DMS53 (cell line): ENCODE measurements at regions not wholly inside any gene's neighbourhood (a gene's known extent, or its start where the extent isn't known, plus 50 kb on each side); places are given as distances from the start of the nearest gene placed in this dataset.

Experiments used
- DNase-seq: peaks from one replicate; lab custom pipeline; 2025; lab: John Stamatoyannopoulos, UW

DNA sequence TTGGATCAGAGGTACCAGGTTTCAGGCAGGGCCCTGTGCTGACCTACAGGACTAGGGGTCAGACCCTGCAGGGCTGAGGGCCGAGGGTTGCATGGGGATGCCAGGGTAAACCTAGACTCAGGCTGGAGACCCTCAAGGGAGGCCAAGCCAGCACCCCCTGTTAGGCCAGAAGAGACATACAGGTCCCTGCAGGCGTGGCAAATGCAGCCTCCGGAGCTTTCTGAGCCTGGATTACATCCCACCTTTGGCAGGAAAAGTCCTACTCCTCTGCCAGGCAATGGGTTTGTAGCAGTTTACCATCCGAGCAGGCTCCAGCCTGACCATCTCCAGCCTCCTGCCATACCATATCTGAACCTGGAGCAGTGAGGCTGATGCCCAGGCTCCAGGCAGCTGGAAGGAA lies 425.3 kb downstream of the NPHP4 start:
- DNase-seq: no peak

DNA sequence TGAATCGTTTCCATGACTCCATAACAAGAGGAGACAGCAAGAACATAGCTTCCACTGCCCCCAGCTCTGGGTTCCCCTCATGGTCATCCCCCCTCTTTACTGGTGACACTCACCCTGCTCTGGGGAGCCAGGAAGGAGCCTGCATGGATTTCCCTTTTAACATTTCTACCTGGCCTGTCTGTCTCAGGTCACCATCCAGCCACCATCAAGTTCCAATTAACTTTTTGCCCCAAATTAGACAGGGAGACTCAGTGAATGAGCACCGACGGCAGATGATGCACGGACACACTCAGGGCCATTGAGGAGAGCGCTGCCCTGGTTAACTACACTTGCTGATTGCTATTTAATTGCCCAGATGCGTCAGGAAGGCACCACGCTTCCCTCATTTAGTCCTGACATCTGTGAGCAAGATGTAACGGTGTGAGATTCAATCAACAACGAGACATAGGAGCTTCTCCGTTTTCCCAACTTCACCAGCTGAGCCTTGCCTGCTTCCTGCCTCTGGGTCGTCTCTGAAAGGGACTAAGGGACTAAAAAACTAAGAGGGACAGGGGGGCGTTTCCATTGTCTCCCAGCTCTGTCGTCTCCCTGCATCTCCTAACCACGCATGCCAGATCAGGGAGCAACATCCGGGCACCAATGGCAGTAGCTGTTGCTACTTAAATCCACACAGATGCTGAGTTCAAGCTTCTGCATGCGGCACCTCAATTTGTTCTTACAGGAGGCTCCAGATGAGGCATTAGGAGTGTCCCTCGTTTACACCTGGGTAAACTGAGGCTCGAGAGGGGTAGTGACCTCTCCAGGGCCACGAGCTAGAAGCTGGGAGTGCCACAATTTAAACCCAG lies 426.7 kb downstream of the NPHP4 start:
- no peak for DNase-seq

DNA sequence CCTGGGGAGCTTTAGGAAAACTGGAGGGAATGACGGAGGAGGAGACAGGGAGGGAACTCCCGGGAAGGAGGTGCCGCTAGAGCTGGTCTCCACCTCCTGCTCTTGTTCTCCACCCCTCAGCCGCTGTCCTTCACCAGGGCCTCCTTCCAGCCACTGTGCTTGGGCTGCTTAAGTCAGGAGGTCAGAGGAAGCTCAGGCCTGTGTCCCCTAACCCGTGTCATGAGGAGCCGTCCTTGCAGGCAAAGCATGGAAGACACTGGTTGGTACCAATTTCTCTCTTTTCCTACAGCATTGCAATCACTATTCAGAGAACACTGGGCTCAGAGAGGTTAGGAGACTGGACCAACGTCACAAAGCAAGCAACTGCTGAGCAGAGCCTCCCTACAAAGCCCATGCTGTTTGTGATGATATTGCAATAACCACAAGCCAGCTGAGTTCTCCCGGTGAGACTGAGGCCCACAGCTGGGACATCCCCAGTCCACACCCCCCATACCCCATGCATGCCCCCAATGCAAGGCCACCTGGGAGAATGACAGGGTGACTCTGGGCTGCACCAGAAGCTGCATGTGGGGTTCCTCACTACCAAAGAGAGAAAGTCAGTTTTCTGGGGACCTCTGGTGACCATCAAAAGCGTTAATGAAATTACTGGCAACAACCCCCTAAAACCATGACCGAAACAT lies 427.5 kb downstream of the NPHP4 start:
- DNase-seq: no peak

DNA sequence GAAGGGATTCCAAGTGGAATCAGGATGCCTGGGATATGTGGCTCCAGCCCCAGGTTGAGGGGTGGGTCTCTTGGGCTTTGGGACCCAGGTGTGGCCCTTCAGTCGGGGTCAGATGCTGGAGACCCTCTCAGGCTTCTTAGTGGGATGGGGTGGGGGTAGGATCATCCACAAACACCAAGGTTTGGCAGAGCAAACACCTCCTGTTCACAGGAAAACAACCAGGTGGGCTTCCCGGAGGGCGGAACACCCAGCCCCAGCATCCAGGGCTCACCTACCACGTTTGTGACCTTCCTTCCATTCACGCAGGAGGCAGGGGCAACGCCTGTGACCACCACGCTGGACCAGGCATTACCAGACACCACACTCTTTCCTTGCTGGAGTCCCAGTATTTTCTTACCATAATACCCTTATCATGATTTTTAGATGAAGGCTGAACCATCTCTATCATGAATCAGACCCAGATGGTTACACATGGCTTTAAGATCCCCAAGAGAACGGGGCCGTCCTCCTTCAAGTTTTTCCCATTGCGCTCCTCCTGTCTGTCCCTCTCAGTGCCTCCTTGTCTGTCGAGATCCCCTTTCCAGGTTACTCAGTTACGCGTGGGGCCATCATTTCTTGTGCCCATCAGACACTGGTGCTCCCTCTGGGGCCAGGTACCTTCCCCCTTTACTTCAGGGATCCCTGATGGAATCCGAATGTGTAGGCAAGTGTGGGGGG lies 428.2 kb downstream of the NPHP4 start:
- no peak for DNase-seq

DNA sequence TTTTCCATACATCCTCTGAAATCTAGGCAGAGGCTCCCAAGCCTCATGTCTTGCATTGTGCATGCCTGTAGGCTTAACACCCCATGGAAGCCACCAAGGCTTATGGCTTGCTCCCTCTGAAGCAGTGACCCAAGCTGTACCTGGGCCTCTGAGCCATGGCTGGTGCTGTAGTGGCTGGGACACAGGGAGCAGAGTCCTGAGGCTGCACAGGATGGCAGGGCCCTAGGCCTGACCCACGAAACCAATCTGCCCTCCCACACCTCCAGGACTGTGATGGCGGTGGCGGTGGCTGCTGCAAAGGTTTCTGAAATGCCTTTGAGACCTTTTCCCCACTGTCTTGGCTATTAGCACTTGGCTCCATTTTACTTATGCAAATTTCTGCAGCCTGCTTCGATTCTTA lies 429.5 kb downstream of the NPHP4 start:
- no peak for DNase-seq

DNA sequence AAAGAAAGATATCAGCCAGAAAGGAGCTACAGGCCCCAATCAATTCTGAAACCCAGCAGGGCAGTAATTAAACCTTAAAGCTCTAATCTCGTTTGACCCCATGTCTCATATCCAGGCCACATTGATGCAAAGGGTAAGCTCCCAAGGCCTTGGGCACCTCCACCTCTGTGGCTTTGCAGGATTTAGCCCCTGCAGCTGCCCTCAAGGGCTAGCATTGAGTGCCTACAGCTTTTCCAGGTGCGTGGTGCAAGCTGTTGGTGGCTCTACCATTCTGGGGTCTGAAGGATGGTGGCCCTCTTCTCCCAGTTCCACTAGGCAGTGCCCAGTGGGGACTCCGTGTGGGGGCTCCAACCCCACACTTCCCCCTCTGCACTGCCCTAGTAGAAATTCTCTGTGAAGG lies 429.9 kb downstream of the NPHP4 start:
- no peak for DNase-seq

- no peak for DNase-seq
These were observed 433.1 kb downstream of the NPHP4 start for GRCh38 chr1:5559078-5559477.

DNA sequence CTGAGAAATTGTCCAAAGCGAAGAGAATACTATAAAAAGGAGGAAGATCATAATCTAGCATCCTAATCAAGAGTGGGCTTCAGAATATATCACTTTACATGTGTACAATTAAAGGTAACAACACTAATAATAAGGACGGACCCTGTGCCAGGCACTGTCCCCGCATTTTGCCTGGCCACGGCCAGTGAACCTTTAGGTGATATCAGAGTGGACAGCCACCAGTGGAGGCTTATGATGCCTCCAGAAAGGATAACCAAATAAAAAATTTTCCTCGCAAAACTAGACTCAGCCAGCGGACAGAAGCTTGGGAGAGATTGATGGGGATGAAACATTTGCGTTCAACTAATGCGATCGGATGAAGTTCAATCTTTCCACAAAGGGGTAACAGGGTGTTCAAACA lies 436.4 kb downstream of the NPHP4 start:
- no peak for DNase-seq

DNA sequence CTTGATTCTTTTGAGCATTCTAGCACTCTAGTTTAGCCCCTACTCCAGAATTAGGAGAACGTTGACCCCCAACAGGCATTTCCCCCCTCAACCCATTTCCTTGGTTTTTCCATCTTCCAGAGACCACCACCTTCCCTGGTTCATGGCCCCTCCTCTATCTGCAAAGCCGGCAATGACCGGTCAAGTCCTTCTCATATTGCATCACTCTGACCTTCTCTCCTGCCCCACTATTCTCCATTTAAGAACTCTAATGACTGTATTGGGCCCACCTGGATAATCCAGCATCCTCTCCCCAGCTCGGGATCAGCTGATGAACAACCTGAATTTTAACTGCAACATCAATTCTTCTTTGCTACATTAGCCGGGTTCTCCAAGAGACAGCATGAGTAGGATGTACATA lies 437.4 kb downstream of the NPHP4 start:
- DNase-seq: no peak

DNA sequence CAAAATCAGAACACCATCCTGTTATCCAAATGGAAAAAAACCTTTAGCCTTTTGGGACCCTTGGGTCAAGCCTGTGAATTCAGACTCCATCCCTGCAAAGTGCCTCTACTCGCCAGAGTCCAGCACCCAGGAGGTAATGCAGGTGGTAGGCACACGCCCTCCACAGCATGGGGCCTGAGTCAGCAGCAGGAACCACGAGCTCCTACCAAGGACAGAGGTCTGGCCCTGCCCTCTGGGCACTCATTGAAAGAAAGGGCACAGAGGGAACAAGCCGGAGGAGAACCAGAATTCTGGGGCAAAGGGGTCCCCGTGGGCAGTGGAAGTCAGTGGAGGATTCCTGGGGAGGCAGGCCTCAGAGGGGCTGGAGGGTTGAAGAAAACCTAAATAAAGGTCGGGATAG lies 438.1 kb downstream of the NPHP4 start:
- DNase-seq: no peak

GRCh38 chr1:5552787-5553484 lies 439.3 kb downstream of the NPHP4 start:
- DNase-seq: no peak

GRCh38 chr1:5551274-5551975 lies 440.8 kb downstream of the NPHP4 start:
- DNase-seq: peak; percentile 63

- no peak for DNase-seq
These were observed 444.0 kb downstream of the NPHP4 start for GRCh38 chr1:5548266-5548665.

DNA sequence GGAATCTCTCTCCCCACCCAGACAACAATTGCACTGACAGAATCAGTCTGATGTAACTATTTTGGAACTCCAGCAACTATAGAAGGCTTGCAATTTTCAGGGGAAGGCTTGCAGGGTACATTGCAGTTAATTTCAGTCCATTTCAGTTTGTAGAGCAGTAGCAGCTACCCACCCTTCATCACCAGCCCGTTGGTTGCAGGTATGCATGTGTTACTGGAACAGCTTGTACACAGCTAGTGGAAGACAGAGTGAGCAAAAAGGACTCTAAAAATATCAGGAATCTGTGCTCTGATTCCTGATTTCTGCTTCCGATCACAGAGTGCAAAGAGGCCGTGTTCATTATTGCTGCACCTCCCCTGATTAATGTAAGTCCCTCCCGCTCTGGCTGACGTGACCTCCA lies 449.0 kb downstream of the NPHP4 start:
- no peak for DNase-seq

GRCh38 chr1:5532811-5533210 lies 459.4 kb downstream of the NPHP4 start:
- DNase-seq: no peak

GRCh38 chr1:5526822-5527551 lies 465.2 kb downstream of the NPHP4 start:
- no peak for DNase-seq

DNA sequence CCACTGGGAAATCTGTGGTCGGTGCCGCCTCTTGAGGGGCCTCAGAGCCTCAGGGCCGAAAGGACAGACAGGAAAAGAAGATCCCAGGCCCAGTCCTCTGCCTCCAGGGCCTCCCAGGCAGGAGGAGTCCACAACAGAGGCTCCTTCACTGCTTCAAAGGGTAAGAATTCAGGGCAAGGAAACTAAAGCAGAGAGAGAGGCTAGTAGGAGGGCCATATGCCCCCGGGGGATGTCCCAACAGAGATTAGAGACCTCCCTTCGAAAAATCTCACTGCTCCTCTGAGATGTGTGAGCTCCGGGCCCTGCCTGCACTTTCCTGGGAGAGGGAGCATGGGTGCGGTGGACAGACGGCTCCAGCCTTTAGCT lies 465.9 kb downstream of the NPHP4 start:
- no peak for DNase-seq

DNA sequence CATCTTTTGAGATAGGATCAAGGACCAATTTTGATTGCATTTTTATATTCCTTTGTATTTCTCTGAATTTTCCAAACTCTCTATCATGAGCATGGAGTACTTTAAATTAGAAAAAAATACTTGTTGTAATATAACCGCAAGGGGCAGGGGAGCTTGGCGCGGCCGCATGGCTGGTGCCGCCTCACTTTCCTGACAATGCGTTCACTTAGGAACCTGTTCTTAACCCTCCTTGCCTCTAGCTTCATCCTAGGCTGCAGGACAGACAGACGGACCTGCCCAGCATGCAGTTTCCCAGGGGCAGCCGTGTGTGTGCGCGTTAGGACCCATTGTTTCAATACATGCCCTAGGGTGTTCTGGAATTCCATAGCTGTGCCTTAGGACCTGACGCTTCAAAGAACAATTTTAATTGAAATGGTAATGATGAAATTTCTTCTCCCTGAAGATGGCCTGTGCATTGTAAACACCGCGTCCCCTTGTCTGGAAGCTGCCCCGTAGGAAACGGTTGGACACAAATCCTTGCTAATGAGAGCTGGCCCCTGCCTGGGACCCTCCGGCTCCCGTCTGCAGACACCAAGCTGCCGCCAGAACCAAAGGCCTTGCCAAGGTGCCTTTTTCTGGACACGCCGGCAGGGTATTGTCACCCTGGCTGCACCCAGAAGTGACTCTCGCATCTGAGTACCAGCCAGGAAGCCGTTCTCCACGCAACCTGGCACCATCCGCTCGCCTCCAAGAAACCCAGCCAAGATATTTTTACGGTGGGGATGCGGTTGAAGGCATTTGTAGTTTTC lies 466.4 kb downstream of the NPHP4 start:
- DNase-seq: no peak

DNA sequence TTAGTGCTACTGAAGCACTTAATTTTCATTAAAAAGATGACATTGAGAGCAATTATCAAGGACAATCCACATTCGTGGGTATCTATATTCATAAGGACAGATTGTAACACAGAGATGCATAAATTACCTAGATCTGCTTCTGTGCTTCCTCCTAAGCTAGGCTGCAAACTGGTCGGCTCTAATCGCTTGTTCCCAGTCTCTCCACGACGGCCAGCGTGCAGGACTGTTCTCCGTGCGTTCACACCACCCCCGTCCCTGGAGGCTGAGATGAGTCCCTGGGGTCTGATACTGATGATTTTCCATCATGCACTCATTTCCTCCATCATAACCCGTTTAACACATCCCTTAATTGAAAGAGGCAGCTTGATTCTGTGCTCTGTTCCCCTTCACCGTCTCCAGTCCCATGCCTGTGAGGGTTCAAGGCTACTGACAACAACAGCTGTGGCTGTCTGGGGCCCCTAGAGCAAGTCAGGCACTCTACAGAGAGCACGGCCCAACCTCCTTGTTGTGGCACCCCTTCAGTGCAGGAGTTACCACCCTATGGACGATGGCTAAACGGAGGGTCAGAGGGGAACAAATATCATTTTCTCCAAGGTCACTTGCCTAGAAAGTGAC lies 469.6 kb downstream of the NPHP4 start:
- DNase-seq: no peak
